H1 (cell line): ENCODE measurements at regions not wholly inside any gene's neighbourhood (a gene's known extent, or its start where the extent isn't known, plus 50 kb on each side); places are given as distances from the start of the nearest gene placed in this dataset.

Experiments
- CTCF ChIA-PET: fragments of 300-600 bp; sonication (Branson Sonifier 250); formaldehyde crosslinking; loops from one replicate; lab custom pipeline; 2021; ENCODE audit not compliant: partially characterized antibody; lab: Charles Lee
- POLR2A ChIA-PET: fragments of 300-600 bp; sonication (Branson Sonifier 250); formaldehyde crosslinking; loops from one replicate; lab custom pipeline; 2021; ENCODE audit warnings: inconsistent platforms; ENCODE audit not compliant: partially characterized antibody; lab: Charles Lee
- DNase-seq, 2 experiments: peaks; one replicate each; pipeline versions ENCODE4 v3.0.0 to v3.0.0-alpha.2; 2010 to 2022; ENCODE audit warnings: low spot score in 2 of 2, low read depth in 1 of 2, mixed read lengths in 1 of 2
- FAIRE-seq: peaks from 2 replicates; lab custom pipeline; 2011; peaks lifted over from hg19 to GRCh38; lab: Jason Lieb, UNC
- H2AFZ ChIP-seq: 2 replicates; pipeline ENCODE4 v1.8.1; 2012; ENCODE audit warnings: low read length, inconsistent platforms
- H2AK5ac ChIP-seq: 2 replicates; pipeline ENCODE4 v1.6.1; 2013; ENCODE audit warnings: low read depth, low read length
- H2BK120ac ChIP-seq: replicated peaks from 2 replicates; pipeline ENCODE3; 2013; ENCODE audit warnings: low read depth, low read length, inconsistent platforms
- H2BK12ac ChIP-seq: 2 replicates; pipeline ENCODE4 v1.6.1; 2013; ENCODE audit warnings: low read depth, low read length
- H2BK15ac ChIP-seq: 2 replicates; pipeline ENCODE4 v1.6.1; 2013; ENCODE audit warnings: low read length
- H2BK20ac ChIP-seq: 2 replicates; pipeline ENCODE4 v1.6.1; 2013; ENCODE audit warnings: low read length
- H2BK5ac ChIP-seq: 2 replicates; pipeline ENCODE4 v1.6.1; 2013; ENCODE audit warnings: low read depth, low read length
- H3K14ac ChIP-seq: 2 replicates; pipeline ENCODE4 v1.6.1; 2013; ENCODE audit warnings: inconsistent platforms; ENCODE audit not compliant: insufficient read length
- H3K18ac ChIP-seq: 2 replicates; pipeline ENCODE4 v1.6.1; 2013; ENCODE audit warnings: low read length; ENCODE audit errors: extremely low read depth
- H3K23ac ChIP-seq: 2 replicates; pipeline ENCODE4 v1.6.1; 2013; ENCODE audit warnings: inconsistent platforms; ENCODE audit not compliant: insufficient read length
- H3K23me2 ChIP-seq: 2 replicates; pipeline ENCODE4 v1.6.1; 2013; ENCODE audit warnings: low read depth, low read length
- H3K27ac ChIP-seq: 2 replicates; pipeline ENCODE4 v1.6.1; 2011; ENCODE audit warnings: low read depth, low read length, inconsistent platforms
- H3K27me3 ChIP-seq, 4 experiments: replicated peaks in 1 of 4; 1 replicate in 1 of 4; 2 replicates in 3 of 4; pipeline versions ENCODE4 v1.6.1 to v1.8.1; 2011 to 2013; ENCODE audit warnings: low read length in 3 of 4, mild to moderate bottlenecking in 3 of 4, inconsistent platforms in 2 of 4, mixed read lengths in 2 of 4, moderate library complexity in 1 of 4; ENCODE audit not compliant: control insufficient read depth in 3 of 4, insufficient read depth in 3 of 4; ENCODE audit errors: extremely low read depth in 1 of 4
- H3K36me3 ChIP-seq, 4 experiments: 2 replicates each; pipeline versions ENCODE4 v1.6.1 to v1.8.1; 2011 to 2013; ENCODE audit warnings: mild to moderate bottlenecking in 4 of 4, low read length in 3 of 4, moderate library complexity in 2 of 4, control low read depth in 1 of 4, inconsistent platforms in 1 of 4; ENCODE audit not compliant: insufficient read depth in 4 of 4, control insufficient read depth in 2 of 4
- H3K4ac ChIP-seq: replicated peaks from 2 replicates; pipeline ENCODE3; 2013; ENCODE audit warnings: low read length, low read depth, mixed read lengths, inconsistent platforms; ENCODE audit not compliant: insufficient read length
- H3K4me1 ChIP-seq, 4 experiments: replicated peaks in 1 of 4; 1 replicate in 1 of 4; 2 replicates in 3 of 4; pipeline versions ENCODE4 v1.6.1 to v1.8.1; 2011 to 2013; ENCODE audit warnings: low read length in 3 of 4, inconsistent platforms in 2 of 4, mixed read lengths in 1 of 4; ENCODE audit not compliant: insufficient read depth in 4 of 4, control insufficient read depth in 3 of 4
- H3K4me2 ChIP-seq, 2 experiments: 2 replicates each; pipeline versions ENCODE4 v1.6.1 to v1.8.1; 2011 to 2013; ENCODE audit warnings: low read depth in 2 of 2, low read length in 2 of 2, control low read depth in 1 of 2, inconsistent platforms in 1 of 2, mild to moderate bottlenecking in 1 of 2; ENCODE audit not compliant: insufficient read depth in 1 of 2
- H3K4me3 ChIP-seq, 4 experiments: fragments of 200-600, 300-600 bp in 1 of 4; sonication (generic), shearing (Covaris generic), sonication (Bioruptor Twin) in 1 of 4; 2 replicates each; pipeline versions ENCODE4 v1.5.1 to v1.8.1; 2011 to 2016; ENCODE audit warnings: low read length in 4 of 4, low read depth in 3 of 4, control low read depth in 2 of 4, inconsistent platforms in 2 of 4, mild to moderate bottlenecking in 2 of 4, mixed read lengths in 1 of 4, moderate library complexity in 1 of 4; ENCODE audit not compliant: insufficient read depth in 2 of 4; ENCODE audit errors: extremely low read depth in 1 of 4
- H3K56ac ChIP-seq: replicated peaks from 2 replicates; pipeline ENCODE3; 2013; ENCODE audit warnings: low read depth, mild to moderate bottlenecking, mixed read lengths, low read length, inconsistent platforms; ENCODE audit not compliant: insufficient read length
- H3K79me1 ChIP-seq: 2 replicates; pipeline ENCODE4 v1.6.1; 2013; ENCODE audit warnings: low read depth, low read length, control low read depth
- H3K79me2 ChIP-seq, 2 experiments: 2 replicates each; pipeline versions ENCODE4 v1.6.1 to v1.8.1; 2012 to 2013; ENCODE audit warnings: low read length in 2 of 2, mild to moderate bottlenecking in 2 of 2, inconsistent platforms in 1 of 2; ENCODE audit not compliant: insufficient read depth in 2 of 2, control insufficient read depth in 1 of 2
- H3K9ac ChIP-seq, 4 experiments: replicated peaks in 1 of 4; 1 replicate in 1 of 4; 2 replicates in 3 of 4; pipeline versions ENCODE4 v1.6.1 to v1.8.1; 2011 to 2013; ENCODE audit warnings: low read depth in 3 of 4, low read length in 3 of 4, control low read depth in 2 of 4, mild to moderate bottlenecking in 2 of 4, moderate library complexity in 2 of 4, inconsistent platforms in 1 of 4; ENCODE audit errors: extremely low read depth in 1 of 4
- H3K9me3 ChIP-seq, 2 experiments: 2 replicates each; pipeline versions ENCODE4 v1.6.1 to v1.8.1; 2012 to 2013; ENCODE audit warnings: mild to moderate bottlenecking in 2 of 2, moderate library complexity in 2 of 2, control low read depth in 1 of 2, inconsistent platforms in 1 of 2, low read depth in 1 of 2, low read length in 1 of 2, mixed read lengths in 1 of 2; ENCODE audit not compliant: insufficient read depth in 2 of 2
- H4K20me1 ChIP-seq, 2 experiments: replicated peaks in 1 of 2; 2 replicates each; pipeline versions ENCODE3 to v1.8.1; 2011 to 2013; ENCODE audit warnings: inconsistent platforms in 2 of 2, low read length in 2 of 2, mild to moderate bottlenecking in 1 of 2; ENCODE audit not compliant: insufficient read depth in 2 of 2, control insufficient read depth in 1 of 2
- H4K5ac ChIP-seq: 2 replicates; pipeline ENCODE4 v1.6.1; 2013; ENCODE audit warnings: low read length, low read depth, mixed read lengths, inconsistent platforms; ENCODE audit not compliant: insufficient read length
- H4K8ac ChIP-seq: 2 replicates; pipeline ENCODE4 v1.8.0; 2013; ENCODE audit warnings: mild to moderate bottlenecking, moderate library complexity, low read length, inconsistent platforms; ENCODE audit not compliant: insufficient read depth; ENCODE audit errors: extremely low read depth
- H4K91ac ChIP-seq: replicated peaks from 2 replicates; pipeline ENCODE3; 2013; ENCODE audit warnings: low read length, mixed read lengths, inconsistent platforms; ENCODE audit not compliant: insufficient read length
- ASH2L ChIP-seq: fragments of 200-600, 300-600 bp; sonication (generic); IDR thresholded peaks from one replicate; pipeline ENCODE4 v1.7.1; 2017; ENCODE audit warnings: low read length
- CEBPB ChIP-seq: IDR thresholded peaks from 2 replicates; pipeline ENCODE4 v1.6.1; 2012; ENCODE audit warnings: low read depth, low read length
- CREB1 ChIP-seq: IDR thresholded peaks from 2 replicates; pipeline ENCODE4 v1.6.1; 2012; ENCODE audit warnings: inconsistent platforms
- CTBP2 ChIP-seq: IDR thresholded peaks from 2 replicates; pipeline ENCODE4 v1.7.0; 2011; ENCODE audit warnings: borderline replicate concordance, mild to moderate bottlenecking, moderate library complexity, mixed read lengths, low read length; ENCODE audit not compliant: insufficient read depth, insufficient read length
- EGR1 ChIP-seq: IDR thresholded peaks from 2 replicates; pipeline ENCODE4 v1.6.1; 2011; ENCODE audit warnings: low read depth, low read length, borderline replicate concordance
- EP300 ChIP-seq, 2 experiments: IDR thresholded peaks; 1 replicate in 1 of 2; 2 replicates in 1 of 2; pipeline ENCODE4 v1.6.1; 2011 to 2012; ENCODE audit warnings: low read depth in 2 of 2, low read length in 2 of 2, mild to moderate bottlenecking in 2 of 2, borderline replicate concordance in 1 of 2, inconsistent platforms in 1 of 2, moderate library complexity in 1 of 2
- EZH2 ChIP-seq: fragments of 200-600 bp; sonication (generic); IDR thresholded peaks from 2 replicates; pipeline ENCODE4 v1.7.1; 2012; ENCODE audit warnings: low read depth, mild to moderate bottlenecking, moderate library complexity, low read length, inconsistent platforms; ENCODE audit not compliant: severe bottlenecking
- FOSL1 ChIP-seq: IDR thresholded peaks from 2 replicates; pipeline ENCODE4 v1.6.1; 2011; ENCODE audit warnings: mild to moderate bottlenecking, low read depth, low read length, moderate library complexity; ENCODE audit not compliant: insufficient read depth
- POLR2AphosphoS5 ChIP-seq: IDR thresholded peaks from 2 replicates; pipeline ENCODE4 v1.6.1; 2011; ENCODE audit warnings: low read depth, low read length
- SIRT6 ChIP-seq: IDR thresholded peaks from one replicate; pipeline ENCODE4 v1.7.1; 2012; ENCODE audit warnings: low read length, inconsistent platforms
- SUZ12 ChIP-seq: fragments of 200-600 bp; sonication (generic); IDR thresholded peaks from 2 replicates; pipeline ENCODE4 v1.6.1; 2012; ENCODE audit warnings: mild to moderate bottlenecking, inconsistent platforms, low read length, moderate library complexity, mixed read lengths
- TEAD4 ChIP-seq: IDR thresholded peaks from 2 replicates; pipeline ENCODE4 v1.6.1; 2012; ENCODE audit warnings: low read depth, low read length, inconsistent platforms, mixed read lengths
- WGBS, 2 experiments: shearing (Covaris generic) in 1 of 2; methylation state at CpG; one replicate each; pipeline versions ENCODE4 v1.1.6 to v1.1.7; 2013 to 2015; ENCODE audit warnings: low lambda C conversion rate in 2 of 2, mixed read lengths in 2 of 2, inconsistent platforms in 1 of 2, low coverage in 1 of 2, missing lambda C conversion rate in 1 of 2; ENCODE audit not compliant: insufficient replicate concordance in 2 of 2, insufficient coverage in 1 of 2, insufficient read length in 1 of 2; ENCODE audit errors: extremely low coverage in 1 of 2, missing lambda C conversion rate in 1 of 2; 5-methylcytosine and 5-hydroxymethylcytosine counted together

DNA sequence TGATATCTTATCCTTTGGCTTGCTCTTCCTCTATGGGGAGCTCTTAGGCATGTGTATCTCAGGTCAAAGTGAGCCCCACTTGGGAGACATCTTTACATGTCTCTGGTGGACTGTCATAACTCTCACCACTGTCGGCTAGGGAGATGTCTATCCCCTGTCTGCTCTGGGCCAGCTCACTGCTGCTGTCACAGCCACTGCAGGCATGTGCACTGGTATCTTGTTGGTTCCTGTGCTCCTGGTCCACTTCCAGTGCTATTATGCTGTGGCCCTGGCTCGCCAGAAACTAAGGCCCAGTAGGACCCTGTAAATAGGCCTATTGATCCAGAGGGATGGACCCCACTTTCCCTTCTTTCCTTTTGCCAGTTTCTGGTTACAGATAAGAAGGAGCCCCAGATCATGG, 56.6 kb upstream of the LAS1L start:
- 74% methylated on average over 2 of the region's 2 CpGs; no CpG with 5 or more reads in 1 of the 2 experiments for WGBS, 2 experiments

More for the DNA sequence above, 56.6 kb upstream of the LAS1L start:
- DNase-seq (no peak), FAIRE-seq (no peak)
- H3K4me1 ChIP-seq, result peaks cover 0 to 2% (median 0%) of the 10 kb centered on the region in 4 experiments; a peak in 1 of 7 replicates
- no peaks in the 10 kb centered on the region for H3K36me3 ChIP-seq
- H3K79me1 ChIP-seq, result no peaks in the 10 kb centered on the region
- TF ChIP-seq EGR1 (no peak), CTBP2 (no peak), CREB1 (no peak), SUZ12 (no peak), TEAD4 (no peak), CEBPB (no peak), EZH2 (no peak), FOSL1 (no peak), EP300 (IDR thresholded peaks at IDR 0.05; ENCODE audit: borderline replicate concordance in 1 of 2, low read depth in 2 of 2, low read length in 2 of 2) (no peak), ASH2L (no peak), POLR2AphosphoS5 (no peak), SIRT6 (no peak)
- no peaks in the 10 kb centered on the region for H3K27me3 ChIP-seq
- no peak overlapping the region for H2BK5ac ChIP-seq
- H3K23ac ChIP-seq, result no peak overlapping the region
- H4K5ac ChIP-seq, result no peak overlapping the region
- H3K9ac ChIP-seq, result no peak overlapping the region
- ChIA-PET POLR2A (no interaction called here), CTCF (interaction anchor here (0.5 to 1.4 kb wide), 2 partner anchors 11 to 735 kb away, joined by 3 to 4 read pairs; no protein-coding TSS in a partner anchor)
- H2BK15ac ChIP-seq, result no peak overlapping the region
- H3K4me2 ChIP-seq, result no peak overlapping the region
- H2BK20ac ChIP-seq, result no peak overlapping the region
- H3K14ac ChIP-seq, result no peak overlapping the region
- no peak overlapping the region for H3K4me3 ChIP-seq
- no peak overlapping the region for H3K4ac ChIP-seq
- no peaks in the 10 kb centered on the region for H3K23me2 ChIP-seq
- H2AK5ac ChIP-seq, result no peak overlapping the region
- no peaks in the 10 kb centered on the region for H4K20me1 ChIP-seq
- H2AFZ ChIP-seq, result no peak overlapping the region
- no peak overlapping the region for H4K91ac ChIP-seq
- H3K56ac ChIP-seq, result no peak overlapping the region
- no peak overlapping the region for H3K18ac ChIP-seq
- H3K9me3 ChIP-seq, result no peaks in the 10 kb centered on the region
- H2BK120ac ChIP-seq, result no peak overlapping the region
- no peak overlapping the region for H3K27ac ChIP-seq
- no peak overlapping the region for H2BK12ac ChIP-seq
- H3K79me2 ChIP-seq, result no peaks in the 10 kb centered on the region
- H4K8ac ChIP-seq, result no peak overlapping the region
